ENCODE measurements at regions not wholly inside any gene's neighbourhood (a gene's known extent, or its start where the extent isn't known, plus 50 kb on each side); places are given as distances from the start of the nearest gene placed in this dataset.

GRCh38 chr6:159439651-159440050 lies 253.4 kb downstream of the SOD2 start:
- no peak for TF ChIP-seq CTCF (IDR thresholded peaks at IDR 0.05)
- TF ChIP-seq POLR2A (IDR thresholded peaks at IDR 0.05), result no peak
